Fibroblast of lung (primary cell): ENCODE measurements at regions not wholly inside any gene's neighbourhood (a gene's known extent, or its start where the extent isn't known, plus 50 kb on each side); places are given as distances from the start of the nearest gene placed in this dataset.
A peak's percentile ranks its signal among the peaks of the same experiment; 100 is the strongest.

Experiments
- DNase-seq, 2 donors: peaks; one replicate each; pipeline versions ENCODE4 v3.0.0 to v3.0.0-alpha.2; 2010; ENCODE audit warnings: low read depth in 2 of 2
- H2AFZ ChIP-seq: 2 replicates; pipeline ENCODE4 v1.5.1; 2012; ENCODE audit warnings: low read length, control low read depth, inconsistent platforms
- H3K27ac ChIP-seq: 2 replicates; pipeline ENCODE4 v1.5.1; 2011; ENCODE audit warnings: low read length, control low read depth; ENCODE audit not compliant: insufficient read depth
- H3K27me3 ChIP-seq: 2 replicates; pipeline ENCODE4 v1.5.1; 2011; ENCODE audit warnings: mild to moderate bottlenecking, low read length; ENCODE audit not compliant: control insufficient read depth, insufficient read depth
- H3K36me3 ChIP-seq: 2 replicates; pipeline ENCODE4 v1.5.1; 2011; ENCODE audit warnings: low read length; ENCODE audit not compliant: control insufficient read depth, insufficient read depth
- H3K4me1 ChIP-seq: 2 replicates; pipeline ENCODE4 v1.5.1; 2011; ENCODE audit warnings: low read length; ENCODE audit not compliant: control insufficient read depth, insufficient read depth; ENCODE audit errors: extremely low read depth
- H3K4me2 ChIP-seq: 2 replicates; pipeline ENCODE4 v1.5.1; 2011; ENCODE audit warnings: low read length, control low read depth; ENCODE audit not compliant: insufficient read depth; ENCODE audit errors: extremely low read depth
- H3K4me3 ChIP-seq, 4 experiments: fragments of 200-600 bp in 1 of 4; sonication (generic) in 1 of 4; replicated peaks in 1 of 4; 2 replicates each; pipeline ENCODE4 v1.5.1; 2011 to 2016; ENCODE audit warnings: low read length in 4 of 4, low read depth in 3 of 4, mild to moderate bottlenecking in 3 of 4, control low read depth in 2 of 4, inconsistent platforms in 1 of 4, mixed read lengths in 1 of 4; ENCODE audit not compliant: insufficient read depth in 1 of 4; ENCODE audit errors: control extremely low read depth in 1 of 4
- H3K79me2 ChIP-seq: 2 replicates; pipeline ENCODE4 v1.5.1; 2012; ENCODE audit warnings: mild to moderate bottlenecking, low read length, inconsistent platforms; ENCODE audit not compliant: control insufficient read depth, insufficient read depth
- H3K9ac ChIP-seq: 2 replicates; pipeline ENCODE4 v1.5.1; 2011; ENCODE audit warnings: mild to moderate bottlenecking, low read length, control low read depth; ENCODE audit not compliant: insufficient read depth
- H3K9me3 ChIP-seq: 2 replicates; pipeline ENCODE4 v1.5.1; 2012; ENCODE audit warnings: low read depth, low read length; ENCODE audit not compliant: control insufficient read depth, insufficient read depth
- H4K20me1 ChIP-seq: 2 replicates; pipeline ENCODE4 v1.5.1; 2011; ENCODE audit warnings: low read length; ENCODE audit not compliant: control insufficient read depth, insufficient read depth; ENCODE audit errors: extremely low read depth
- CTCF ChIP-seq, 2 donors: IDR thresholded peaks in 1 of 2; conservative IDR thresholded peaks in 1 of 2; 1 replicate in 1 of 2; 2 replicates in 1 of 2; pipeline ENCODE4 v1.5.1; 2011 to 2012; ENCODE audit warnings: low read length in 2 of 2, control low read depth in 1 of 2, inconsistent platforms in 1 of 2, low read depth in 1 of 2, mild to moderate bottlenecking in 1 of 2
- EZH2 ChIP-seq: IDR thresholded peaks from 2 replicates; pipeline ENCODE4 v1.5.1; 2012; ENCODE audit warnings: low read length, control low read depth, mild to moderate bottlenecking; ENCODE audit errors: missing control alignments

- no peak for TF ChIP-seq EZH2
- TF ChIP-seq CTCF (conservative IDR thresholded peaks at IDR 0.05 in 1 of 2, IDR thresholded peaks at IDR 0.05 in 1 of 2; ENCODE audit: low read depth in 1 of 2, low read length in 2 of 2) = no peak
- Histone ChIP-seq H3K4me3 (no peak overlapping the region), H3K79me2 (no peaks in the 10 kb centered on the region), H3K9ac (no peak overlapping the region), H3K4me2 (no peak overlapping the region), H3K27ac (no peak overlapping the region), H3K36me3 (no peaks in the 10 kb centered on the region), H4K20me1 (no peaks in the 10 kb centered on the region), H3K4me1 (no peaks in the 10 kb centered on the region), H3K9me3 (no peaks in the 10 kb centered on the region), H2AFZ (no peak overlapping the region), H3K27me3 (no peaks in the 10 kb centered on the region)
- DNase-seq = peak in 1 of 2 donors; percentile 72
Measured at GRCh38 chr20:10970109-10970508, 296.3 kb upstream of the JAG1 start.

- Histone ChIP-seq H2AFZ (no peak overlapping the region), H3K9ac (no peak overlapping the region), H3K4me3 (no peak overlapping the region), H3K27ac (no peak overlapping the region), H3K9me3 (no peaks in the 10 kb centered on the region), H3K4me1 (no peaks in the 10 kb centered on the region), H3K27me3 (no peaks in the 10 kb centered on the region), H3K79me2 (no peaks in the 10 kb centered on the region), H4K20me1 (no peaks in the 10 kb centered on the region), H3K4me2 (no peak overlapping the region), H3K36me3 (no peaks in the 10 kb centered on the region)
- DNase-seq = peak in 1 of 2 donors; percentile 15
- no peak for TF ChIP-seq CTCF (conservative IDR thresholded peaks at IDR 0.05 in 1 of 2, IDR thresholded peaks at IDR 0.05 in 1 of 2; ENCODE audit: low read depth in 1 of 2, low read length in 2 of 2)
- no peak for TF ChIP-seq EZH2
Measured at GRCh38 chr20:10971096-10971495, 297.3 kb upstream of the JAG1 start.

GRCh38 chr20:10972219-10972860 lies 298.5 kb upstream of the JAG1 start:
- Histone ChIP-seq H3K27me3 (no peaks in the 10 kb centered on the region), H3K4me1 (no peaks in the 10 kb centered on the region), H3K36me3 (no peaks in the 10 kb centered on the region), H3K9me3 (no peaks in the 10 kb centered on the region), H3K4me3 (no peak overlapping the region), H3K4me2 (no peak overlapping the region), H4K20me1 (no peaks in the 10 kb centered on the region), H3K27ac (no peak overlapping the region), H3K79me2 (no peaks in the 10 kb centered on the region), H3K9ac (no peak overlapping the region), H2AFZ (no peak overlapping the region)
- no peak for DNase-seq
- TF ChIP-seq EZH2 (no peak), CTCF (conservative IDR thresholded peaks at IDR 0.05 in 1 of 2, IDR thresholded peaks at IDR 0.05 in 1 of 2; ENCODE audit: low read depth in 1 of 2, low read length in 2 of 2) (no peak)
